Thyroid gland (tissue), 4 donors: ENCODE measurements at regions not wholly inside any gene's neighbourhood (a gene's known extent, or its start where the extent isn't known, plus 50 kb on each side); places are given as distances from the start of the nearest gene placed in this dataset.

Experiments
- DNase-seq, 2 donors: peaks; one replicate each; pipeline ENCODE4 v3.0.0-alpha.2; 2019
- H3K27ac ChIP-seq, 3 donors: fragments of 200-600 bp; sonication (generic); 1 replicate in 2 of 3; 2 replicates in 1 of 3; pipeline ENCODE4 v1.5.1; 2016 to 2019; ENCODE audit warnings: mild to moderate bottlenecking in 1 of 3, moderate library complexity in 1 of 3
- H3K27me3 ChIP-seq: fragments of 200-600 bp; sonication (generic); one replicate; pipeline ENCODE4 v1.5.1; 2019
- H3K36me3 ChIP-seq, 2 donors: fragments of 200-600 bp; sonication (generic); one replicate each; pipeline ENCODE4 v1.5.1; 2016 to 2019
- H3K4me1 ChIP-seq, 2 donors: fragments of 200-600 bp; sonication (generic); one replicate each; pipeline ENCODE4 v1.5.1; 2017 to 2019
- H3K4me3 ChIP-seq, 3 donors: fragments of 200-600 bp; sonication (generic); replicated peaks in 1 of 3; 1 replicate in 2 of 3; 2 replicates in 1 of 3; pipeline ENCODE4 v1.5.1; 2016; ENCODE audit warnings: mild to moderate bottlenecking in 1 of 3
- H3K9me3 ChIP-seq: fragments of 200-600 bp; sonication (generic); one replicate; pipeline ENCODE4 v1.5.1; 2017
- CTCF ChIP-seq, 6 experiments: fragments of 200-600 bp in 3 of 6; fragments of 450-650 bp in 3 of 6; sonication (generic) in 3 of 6; IDR thresholded peaks; one replicate each; pipeline ENCODE4 v1.5.1; 2016 to 2019; ENCODE audit warnings: antibody characterized with exemption in 6 of 6, mild to moderate bottlenecking in 2 of 6, inconsistent platforms in 1 of 6, moderate library complexity in 1 of 6
- POLR2A ChIP-seq, 2 donors: fragments of 450-650 bp; IDR thresholded peaks; one replicate each; pipeline ENCODE4 v1.6.1; 2017; ENCODE audit warnings: antibody characterized with exemption in 2 of 2, mild to moderate bottlenecking in 2 of 2, moderate library complexity in 1 of 2
- WGBS, 2 donors: methylation state at CpG; one replicate each; pipeline ENCODE4 v1.1.5; 2017; 5-methylcytosine and 5-hydroxymethylcytosine counted together
- intact Hi-C: fragments of 100-400 bp; cut with DNase I; formaldehyde crosslinking; loops from one replicate; pipeline ENCODE4 v1.15.1; 2023

GRCh38 chr6:6521961-6522482 lies 66.5 kb upstream of the LY86 start:
- TF ChIP-seq CTCF (IDR thresholded peaks at IDR 0.05): no peak
- no peak for TF ChIP-seq POLR2A (IDR thresholded peaks at IDR 0.05)
- DNase-seq: no peak
- Histone ChIP-seq H3K36me3 (no peaks in the 10 kb centered on the region), H3K27ac (no peak overlapping the region), H3K9me3 (no peaks in the 10 kb centered on the region), H3K4me1 (no peaks in the 10 kb centered on the region), H3K4me3 (no peak overlapping the region), H3K27me3 (peaks cover 4% of the 10 kb centered on the region)
- intact Hi-C loops: no loop called here
- whole genome bisulfite sequencing, 2 donors: 79 to 82% methylated on average over 8 of the region's 8 CpGs

GRCh38 chr6:6522709-6523108 lies 65.8 kb upstream of the LY86 start:
- no peak for TF ChIP-seq POLR2A (IDR thresholded peaks at IDR 0.05)
- TF ChIP-seq CTCF (IDR thresholded peaks at IDR 0.05): no peak
- intact Hi-C loops: no loop called here
- WGBS, 2 donors: 64 to 76% methylated on average over 5 of the region's 5 CpGs
- no peaks in the 10 kb centered on the region for H3K36me3 ChIP-seq
- no peak overlapping the region for H3K27ac ChIP-seq
- no peaks in the 10 kb centered on the region for H3K4me1 ChIP-seq
- H3K4me3 ChIP-seq: no peak overlapping the region
- DNase-seq: no peak
- peaks cover 4% of the 10 kb centered on the region for H3K27me3 ChIP-seq
- H3K9me3 ChIP-seq: no peaks in the 10 kb centered on the region

GRCh38 chr6:6524951-6525350 lies 63.6 kb upstream of the LY86 start:
- H3K36me3 ChIP-seq: no peaks in the 10 kb centered on the region
- TF ChIP-seq POLR2A (IDR thresholded peaks at IDR 0.05) (no peak), CTCF (IDR thresholded peaks at IDR 0.05) (no peak)
- intact Hi-C loops: no loop called here
- no peak overlapping the region for H3K27ac ChIP-seq
- H3K4me3 ChIP-seq: no peak overlapping the region
- H3K4me1 ChIP-seq: no peaks in the 10 kb centered on the region
- peaks cover 4% of the 10 kb centered on the region for H3K27me3 ChIP-seq
- no peak for DNase-seq
- WGBS, 2 donors: 95% methylated on average over 3 of the region's 3 CpGs
- no peaks in the 10 kb centered on the region for H3K9me3 ChIP-seq

- intact Hi-C loops: no loop called here
- Histone ChIP-seq H3K4me1 (no peaks in the 10 kb centered on the region), H3K27me3 (peaks cover 3% of the 10 kb centered on the region), H3K36me3 (no peaks in the 10 kb centered on the region), H3K27ac (no peak overlapping the region), H3K4me3 (no peak overlapping the region), H3K9me3 (no peaks in the 10 kb centered on the region)
- WGBS, 2 donors: 82 to 86% methylated on average over 2 of the region's 2 CpGs
- TF ChIP-seq POLR2A (IDR thresholded peaks at IDR 0.05) (no peak), CTCF (IDR thresholded peaks at IDR 0.05) (no peak)
- no peak for DNase-seq
Measured at GRCh38 chr6:6525933-6526332, 62.6 kb upstream of the LY86 start.

- H3K4me1 ChIP-seq: no peaks in the 10 kb centered on the region
- no peaks in the 10 kb centered on the region for H3K27me3 ChIP-seq
- WGBS, 2 donors: 96 to 97% methylated on average over 3 of the region's 3 CpGs
- no peak for DNase-seq
- intact Hi-C loops: no loop called here
- H3K36me3 ChIP-seq: no peaks in the 10 kb centered on the region
- no peak for TF ChIP-seq CTCF (IDR thresholded peaks at IDR 0.05)
- no peak for TF ChIP-seq POLR2A (IDR thresholded peaks at IDR 0.05)
- H3K9me3 ChIP-seq: no peaks in the 10 kb centered on the region
- no peak overlapping the region for H3K4me3 ChIP-seq
- no peak overlapping the region for H3K27ac ChIP-seq
Measured at GRCh38 chr6:6529275-6529674, 59.2 kb upstream of the LY86 start.
